ENCODE measurements at regions not wholly inside any gene's neighbourhood (a gene's known extent, or its start where the extent isn't known, plus 50 kb on each side); places are given as distances from the start of the nearest gene placed in this dataset.
A peak's percentile ranks its signal among the peaks of the same experiment; 100 is the strongest.
"Not testable (repeated sequence)": the region's sequence is repeated elsewhere in the genome, so short reads cannot be mapped to it uniquely, and the experiment has no call there.

- peak; percentile 13 for DNase-seq (ENCODE audit: low spot score)
These were observed 158.4 kb downstream of the NDUFA10 start for GRCh38 chr2:239866778-239867177.

GRCh38 chr2:239866350-239866749 is 158.8 kb downstream of the NDUFA10 start:
- no peak for DNase-seq (ENCODE audit: low spot score)

- not testable (repeated sequence) for DNase-seq (ENCODE audit: low spot score)
These were observed 159.3 kb downstream of the NDUFA10 start for GRCh38 chr2:239865856-239866255.

- DNase-seq (ENCODE audit: low spot score): peak; percentile 35
These were observed 160.0 kb downstream of the NDUFA10 start for GRCh38 chr2:239865059-239865639.

GRCh38 chr2:239864247-239865058 is 160.7 kb downstream of the NDUFA10 start:
- DNase-seq (ENCODE audit: low spot score): peak; percentile 37

- DNase-seq (ENCODE audit: low spot score): no peak
These were observed 162.5 kb downstream of the NDUFA10 start for GRCh38 chr2:239862613-239863012.

GRCh38 chr2:239858179-239858578 is 167.0 kb downstream of the NDUFA10 start:
- no peak for DNase-seq (ENCODE audit: low spot score)

GRCh38 chr2:239857591-239857990 is 167.6 kb downstream of the NDUFA10 start:
- DNase-seq (ENCODE audit: low spot score): peak; percentile 9

- DNase-seq (ENCODE audit: low spot score): peak; percentile 29
These were observed 168.4 kb downstream of the NDUFA10 start for GRCh38 chr2:239856620-239857285.

- DNase-seq (ENCODE audit: low spot score): peak; percentile 41
These were observed 169.1 kb downstream of the NDUFA10 start for GRCh38 chr2:239855863-239856587.

- no peak for DNase-seq (ENCODE audit: low spot score)
These were observed 170.5 kb downstream of the NDUFA10 start for GRCh38 chr2:239854596-239854995.

GRCh38 chr2:239853706-239854327 is 171.3 kb downstream of the NDUFA10 start:
- peak; percentile 19 for DNase-seq (ENCODE audit: low spot score)

GRCh38 chr2:239853121-239853520 is 172.0 kb downstream of the NDUFA10 start:
- DNase-seq (ENCODE audit: low spot score): peak; percentile 24

- no peak for DNase-seq (ENCODE audit: low spot score)
These were observed 172.9 kb downstream of the NDUFA10 start for GRCh38 chr2:239852272-239852671.

- no peak for DNase-seq (ENCODE audit: low spot score)
These were observed 178.1 kb downstream of the NDUFA10 start for GRCh38 chr2:239846789-239847676.

- no peak for DNase-seq (ENCODE audit: low spot score)
These were observed 179.2 kb downstream of the NDUFA10 start for GRCh38 chr2:239845968-239846367.

GRCh38 chr2:239839306-239839705 is 185.8 kb downstream of the NDUFA10 start:
- peak; percentile 33 for DNase-seq (ENCODE audit: low spot score)

GRCh38 chr2:239836021-239836765 is 188.9 kb downstream of the NDUFA10 start:
- DNase-seq (ENCODE audit: low spot score): peak; percentile 32

GRCh38 chr2:239835056-239835455 is 190.1 kb downstream of the NDUFA10 start:
- no peak for DNase-seq (ENCODE audit: low spot score)

- DNase-seq (ENCODE audit: low spot score): no peak
These were observed 191.0 kb downstream of the NDUFA10 start for GRCh38 chr2:239834143-239834542.

Data from ureter (tissue), 1 donor.